Epithelial cell of proximal tubule (primary cell): ENCODE measurements at regions not wholly inside any gene's neighbourhood (a gene's known extent, or its start where the extent isn't known, plus 50 kb on each side); places are given as distances from the start of the nearest gene placed in this dataset.
"Not testable (repeated sequence)": the region's sequence is repeated elsewhere in the genome, so short reads cannot be mapped to it uniquely, and the experiment has no call there.

Experiments
- DNase-seq: peaks from one replicate; pipeline ENCODE4 v3.0.0-alpha.2; 2011; ENCODE audit warnings: low read depth
- H3K4me3 ChIP-seq: 2 replicates; pipeline ENCODE4 v1.5.1; 2011; ENCODE audit warnings: low read depth, mild to moderate bottlenecking, low read length
- TF ChIP-seq, protein P1 (sequence below): conservative IDR thresholded peaks from 2 replicates; pipeline ENCODE4 v1.5.1; 2012; ENCODE audit warnings: low read depth, mild to moderate bottlenecking, low read length

DNA sequence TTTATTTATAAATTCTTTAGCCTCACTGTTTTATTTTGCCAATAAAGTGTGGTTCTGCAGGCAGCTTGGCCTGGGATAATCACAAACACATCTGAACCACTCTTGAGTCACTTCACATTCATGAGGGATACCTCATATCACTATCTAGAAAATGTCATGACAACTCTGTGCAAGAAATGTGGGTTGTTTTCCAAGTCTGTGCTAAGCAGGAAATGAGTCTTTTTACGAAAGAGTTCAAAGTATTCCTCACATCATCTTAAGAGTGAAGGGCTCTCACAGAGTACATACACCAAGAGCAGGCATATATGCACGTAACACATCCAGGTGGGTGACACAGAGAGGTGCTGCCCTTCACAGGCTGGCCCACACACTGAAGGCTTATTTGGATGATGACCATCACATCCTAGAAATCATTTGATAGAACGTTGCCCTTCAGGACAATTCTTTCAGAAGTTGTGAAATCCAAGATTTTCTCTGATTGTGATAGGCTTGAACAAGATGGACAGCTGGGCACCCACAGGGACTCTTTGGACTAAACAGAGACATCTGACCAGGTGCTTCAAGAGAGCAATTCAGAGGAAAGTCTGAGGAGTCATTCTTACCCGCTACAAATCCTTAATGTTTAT, 811.1 kb upstream of the LRATD1 start:
- peak; percentile 2 for DNase-seq
- TF ChIP-seq, protein P1, sequence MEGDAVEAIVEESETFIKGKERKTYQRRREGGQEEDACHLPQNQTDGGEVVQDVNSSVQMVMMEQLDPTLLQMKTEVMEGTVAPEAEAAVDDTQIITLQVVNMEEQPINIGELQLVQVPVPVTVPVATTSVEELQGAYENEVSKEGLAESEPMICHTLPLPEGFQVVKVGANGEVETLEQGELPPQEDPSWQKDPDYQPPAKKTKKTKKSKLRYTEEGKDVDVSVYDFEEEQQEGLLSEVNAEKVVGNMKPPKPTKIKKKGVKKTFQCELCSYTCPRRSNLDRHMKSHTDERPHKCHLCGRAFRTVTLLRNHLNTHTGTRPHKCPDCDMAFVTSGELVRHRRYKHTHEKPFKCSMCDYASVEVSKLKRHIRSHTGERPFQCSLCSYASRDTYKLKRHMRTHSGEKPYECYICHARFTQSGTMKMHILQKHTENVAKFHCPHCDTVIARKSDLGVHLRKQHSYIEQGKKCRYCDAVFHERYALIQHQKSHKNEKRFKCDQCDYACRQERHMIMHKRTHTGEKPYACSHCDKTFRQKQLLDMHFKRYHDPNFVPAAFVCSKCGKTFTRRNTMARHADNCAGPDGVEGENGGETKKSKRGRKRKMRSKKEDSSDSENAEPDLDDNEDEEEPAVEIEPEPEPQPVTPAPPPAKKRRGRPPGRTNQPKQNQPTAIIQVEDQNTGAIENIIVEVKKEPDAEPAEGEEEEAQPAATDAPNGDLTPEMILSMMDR, result no peak

DNA sequence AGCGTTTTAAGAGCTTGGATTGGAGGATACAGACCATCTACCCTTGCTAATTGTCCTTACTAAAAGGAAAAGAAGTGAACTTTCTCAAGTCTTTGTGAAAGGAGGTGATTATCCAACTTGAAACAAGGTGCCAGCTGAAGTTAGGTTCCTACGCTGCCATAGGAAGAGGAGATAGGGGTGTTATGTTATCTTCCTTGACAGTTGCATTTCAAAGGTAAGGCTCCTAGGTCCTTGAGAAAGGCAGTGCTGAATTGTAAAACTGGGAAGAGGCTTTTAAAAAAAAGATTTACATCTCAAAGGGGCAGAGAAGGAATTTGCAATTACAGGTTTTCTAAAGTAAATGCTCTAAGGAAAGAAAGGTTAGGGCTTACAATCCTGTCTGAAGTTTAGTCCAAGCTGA, 810.2 kb upstream of the LRATD1 start:
- no peak for DNase-seq
- TF ChIP-seq, protein P1, result no peak
- no peak overlapping the region for H3K4me3 ChIP-seq

More for the DNA sequence above, 811.1 kb upstream of the LRATD1 start:
- H3K4me3 ChIP-seq, result no peak overlapping the region

DNA sequence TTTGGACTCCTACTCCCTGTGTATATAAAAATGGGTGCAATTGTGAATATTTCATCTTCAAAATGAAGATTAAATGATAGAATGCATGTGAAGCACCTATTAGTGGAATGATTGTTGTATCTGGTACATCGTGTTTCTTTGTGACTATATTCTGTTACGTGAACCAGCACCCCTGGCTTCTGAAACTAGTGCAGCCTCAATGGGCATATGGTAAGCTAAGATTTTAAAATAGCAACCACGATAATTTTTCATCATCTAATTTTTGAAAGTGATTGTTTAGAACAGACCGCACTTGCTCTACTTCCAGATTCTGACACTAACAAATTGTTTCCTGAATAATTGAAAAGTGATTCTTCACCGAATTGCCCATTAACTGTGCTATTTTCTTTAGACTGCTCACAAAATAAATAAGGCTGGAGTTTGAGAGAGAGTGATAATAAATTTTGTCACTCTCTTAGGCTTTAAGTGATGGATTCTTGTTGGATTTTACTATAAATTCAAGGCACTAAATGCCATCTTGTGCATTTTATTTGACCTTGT, 806.1 kb upstream of the LRATD1 start:
- TF ChIP-seq, protein P1, result no peak
- DNase-seq, result no peak
- no peak overlapping the region for H3K4me3 ChIP-seq

DNA sequence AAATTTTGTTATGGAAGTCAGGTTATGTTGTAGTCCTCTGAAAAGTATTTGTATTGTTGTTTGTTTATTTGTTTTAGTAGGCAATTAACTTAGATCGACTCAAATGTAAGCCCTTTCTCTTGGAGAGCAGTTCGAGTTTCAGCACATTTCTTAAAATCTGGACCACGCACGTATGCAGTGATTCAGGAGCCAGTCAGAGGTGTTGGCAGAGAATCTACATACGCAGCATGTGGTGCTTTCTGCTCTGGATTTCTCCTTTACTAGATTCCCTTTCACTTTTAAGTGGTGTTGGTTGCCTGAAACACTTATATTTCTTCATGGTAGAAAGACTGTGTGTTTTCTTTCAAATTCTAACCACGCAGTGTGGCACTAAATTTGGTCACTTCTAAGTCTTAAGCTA, 773.9 kb upstream of the LRATD1 start:
- no peak overlapping the region for H3K4me3 ChIP-seq
- DNase-seq, result no peak

DNA sequence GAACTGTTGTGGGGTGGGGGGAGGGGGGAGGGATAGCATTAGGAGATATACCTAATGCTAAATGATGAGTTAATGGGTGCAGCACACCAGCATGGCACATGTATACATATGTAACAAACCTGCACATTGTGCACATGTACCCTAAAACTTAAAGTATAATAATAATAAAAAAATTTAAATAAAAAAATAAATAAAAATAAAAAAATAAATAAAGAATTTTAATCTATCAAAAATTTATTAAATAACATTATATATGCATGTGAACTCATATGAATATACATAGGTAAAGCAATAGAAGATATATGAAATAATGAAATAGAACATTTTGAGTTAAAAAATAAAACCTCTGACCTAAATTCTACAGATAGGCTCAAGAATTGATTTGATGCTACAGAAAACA, 764.2 kb upstream of the LRATD1 start:
- not testable (repeated sequence) for DNase-seq, H3K4me3 ChIP-seq

More for the DNA sequence above, 773.9 kb upstream of the LRATD1 start:
- TF ChIP-seq, protein P1, result no peak

DNA sequence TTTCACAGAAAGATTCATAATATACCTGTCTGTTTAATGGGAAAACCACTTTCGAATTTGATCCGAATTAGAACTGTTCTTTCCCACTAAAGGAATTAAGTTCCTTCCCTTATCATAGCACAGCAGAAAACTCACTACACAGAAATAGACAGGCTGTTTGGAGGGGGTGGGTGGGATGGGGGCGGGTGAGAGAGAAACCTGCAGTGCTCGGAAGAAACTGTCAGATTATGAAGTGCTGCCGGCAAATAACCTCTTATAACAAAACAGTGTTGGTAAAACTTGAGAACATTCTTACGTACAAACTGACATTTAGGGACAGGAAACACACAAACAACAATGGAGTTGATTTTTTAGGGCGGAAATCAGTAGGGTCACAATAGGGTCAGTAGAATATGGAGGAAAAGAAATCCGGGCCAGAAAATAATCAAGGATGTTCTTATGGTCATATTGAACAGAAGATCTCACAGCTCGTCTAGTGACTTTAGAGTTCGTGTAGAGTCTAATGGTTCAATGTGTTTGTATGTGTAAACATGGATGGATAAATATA, 756.0 kb upstream of the LRATD1 start:
- H3K4me3 ChIP-seq, result no peak overlapping the region
- TF ChIP-seq, protein P1, result no peak
- no peak for DNase-seq

DNA sequence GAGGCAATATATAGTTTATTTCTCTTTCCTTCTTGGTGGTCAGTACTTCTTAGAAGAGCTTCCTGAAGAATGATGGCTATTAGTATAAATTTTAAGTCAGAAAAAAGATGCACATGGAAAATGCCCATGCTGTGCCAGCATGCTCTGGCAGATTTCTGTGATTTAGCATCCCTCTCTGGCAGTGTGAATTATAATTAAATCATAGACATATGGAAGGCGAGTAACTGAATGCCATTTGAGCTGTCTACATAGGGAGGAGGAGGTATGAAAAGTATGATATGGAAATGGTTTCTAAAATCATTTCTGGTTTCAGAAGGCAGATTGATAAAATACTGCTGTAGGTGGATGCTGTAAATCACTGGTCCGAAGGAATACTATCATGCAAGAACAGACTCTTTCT, 754.9 kb upstream of the LRATD1 start:
- DNase-seq, result no peak
- TF ChIP-seq, protein P1, result no peak
- H3K4me3 ChIP-seq, result no peak overlapping the region
